ENCODE measurements at regions not wholly inside any gene's neighbourhood (a gene's known extent, or its start where the extent isn't known, plus 50 kb on each side); places are given as distances from the start of the nearest gene placed in this dataset.

GRCh38 chr11:36933481-36933880 lies 335.4 kb upstream of the RAG2 start:
- no peak for DNase-seq (ENCODE audit: low read depth, low spot score)

- no peak for DNase-seq (ENCODE audit: low read depth, low spot score)
Observed at GRCh38 chr11:36931139-36931538, 333.1 kb upstream of the RAG2 start.

- DNase-seq (ENCODE audit: low read depth, low spot score), result no peak
Observed at GRCh38 chr11:36930256-36930655, 332.2 kb upstream of the RAG2 start.

GRCh38 chr11:36929401-36929800 lies 331.4 kb upstream of the RAG2 start:
- no peak for DNase-seq (ENCODE audit: low read depth, low spot score)

- no peak for DNase-seq (ENCODE audit: low read depth, low spot score)
Observed at GRCh38 chr11:36928621-36929020, 330.6 kb upstream of the RAG2 start.

GRCh38 chr11:36899800-36900199 lies 301.8 kb upstream of the RAG2 start:
- DNase-seq (ENCODE audit: low read depth, low spot score), result no peak

- no peak for DNase-seq (ENCODE audit: low read depth, low spot score)
Observed at GRCh38 chr11:36890841-36891240, 292.8 kb upstream of the RAG2 start.

- no peak for DNase-seq (ENCODE audit: low read depth, low spot score)
Observed at GRCh38 chr11:36890121-36890679, 292.2 kb upstream of the RAG2 start.

- DNase-seq (ENCODE audit: low read depth, low spot score), result no peak
Observed at GRCh38 chr11:36885154-36885553, 287.1 kb upstream of the RAG2 start.

GRCh38 chr11:36878737-36879136 lies 280.7 kb upstream of the RAG2 start:
- DNase-seq (ENCODE audit: low read depth, low spot score), result no peak

DNA sequence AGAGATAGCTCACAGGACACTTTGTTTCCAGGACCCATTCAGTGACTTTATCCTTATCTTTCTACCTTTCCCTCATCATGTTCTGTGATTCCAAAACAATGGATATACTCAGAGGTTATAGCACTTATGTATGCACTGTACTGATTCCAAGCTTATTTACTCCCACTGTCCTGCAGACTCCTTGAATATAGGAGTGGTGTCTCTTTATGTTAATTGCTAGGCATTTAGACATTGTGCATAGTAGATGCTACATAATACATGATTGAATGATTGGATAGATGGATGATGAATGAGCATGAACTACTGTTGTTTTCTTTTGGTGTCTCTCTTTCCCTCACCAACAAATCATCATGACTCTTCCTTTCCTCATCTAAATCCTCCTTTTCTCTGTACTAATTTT lies 279.1 kb upstream of the RAG2 start:
- DNase-seq (ENCODE audit: low read depth, low spot score), result no peak

- no peak for DNase-seq (ENCODE audit: low read depth, low spot score)
Observed at GRCh38 chr11:36876266-36876665, 278.2 kb upstream of the RAG2 start.

DNA sequence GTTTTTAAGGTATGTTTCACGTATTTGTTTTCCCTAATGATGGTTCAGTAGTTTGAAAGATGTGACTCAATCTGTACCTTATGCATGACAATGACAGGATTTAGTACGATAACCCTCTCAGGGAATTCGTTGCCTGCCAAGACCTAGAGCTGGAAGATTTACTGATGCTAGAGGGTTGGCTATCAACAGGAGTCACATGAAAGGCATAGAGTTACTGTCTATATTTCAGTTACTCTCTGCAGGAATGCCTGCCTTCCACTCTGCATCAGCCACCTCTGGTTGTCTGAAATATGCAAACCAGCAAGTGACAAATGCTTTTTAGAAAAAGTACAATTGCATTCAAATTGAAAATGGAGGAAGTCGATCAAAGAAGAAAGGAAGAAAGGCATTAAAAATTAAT lies 276.3 kb upstream of the RAG2 start:
- DNase-seq (ENCODE audit: low read depth, low spot score), result no peak

DNA sequence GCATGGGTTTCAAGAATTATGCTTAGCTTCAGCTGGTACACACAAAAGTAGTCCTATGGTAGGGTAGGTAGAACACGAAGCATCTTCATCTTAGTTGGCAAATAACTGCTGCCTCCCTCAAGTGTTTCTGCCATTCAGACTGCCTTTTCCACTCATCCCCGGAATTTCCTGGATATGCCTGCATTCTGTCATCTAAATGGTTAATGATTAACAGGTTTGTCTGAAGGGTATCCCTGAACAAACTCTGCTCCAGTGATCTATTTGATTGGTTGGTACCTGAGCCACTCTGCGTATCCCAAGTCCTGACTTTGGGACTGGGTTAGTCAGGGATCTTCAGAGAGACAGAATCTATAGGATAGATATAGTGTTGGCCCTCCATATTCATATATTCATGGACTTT lies 272.3 kb upstream of the RAG2 start:
- DNase-seq (ENCODE audit: low read depth, low spot score), result no peak

- DNase-seq (ENCODE audit: low read depth, low spot score), result no peak
Observed at GRCh38 chr11:36868380-36868779, 270.3 kb upstream of the RAG2 start.

GRCh38 chr11:36865846-36866245 lies 267.8 kb upstream of the RAG2 start:
- DNase-seq (ENCODE audit: low read depth, low spot score), result no peak

DNA sequence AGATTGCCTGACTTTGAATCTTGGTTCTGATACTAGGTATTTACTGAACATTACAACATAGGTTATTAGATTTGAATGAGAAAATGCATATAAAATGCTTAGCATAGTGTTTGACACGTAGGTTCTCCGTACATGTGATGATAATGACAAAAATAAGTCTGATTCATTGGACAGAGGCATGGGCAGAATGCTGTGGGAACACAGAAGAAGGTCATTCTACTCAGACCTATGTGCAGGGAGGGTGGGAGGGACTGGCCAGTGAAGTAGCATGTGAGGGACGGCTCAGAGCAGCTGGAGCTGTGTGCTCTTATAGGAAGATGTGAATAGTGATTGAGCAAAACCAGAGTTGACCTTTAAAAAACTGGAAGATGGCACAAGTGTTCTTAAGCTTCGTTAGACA lies 256.8 kb upstream of the RAG2 start:
- DNase-seq (ENCODE audit: low read depth, low spot score), result no peak

- no peak for DNase-seq (ENCODE audit: low read depth, low spot score)
Observed at GRCh38 chr11:36848660-36849059, 250.6 kb upstream of the RAG2 start.

DNA sequence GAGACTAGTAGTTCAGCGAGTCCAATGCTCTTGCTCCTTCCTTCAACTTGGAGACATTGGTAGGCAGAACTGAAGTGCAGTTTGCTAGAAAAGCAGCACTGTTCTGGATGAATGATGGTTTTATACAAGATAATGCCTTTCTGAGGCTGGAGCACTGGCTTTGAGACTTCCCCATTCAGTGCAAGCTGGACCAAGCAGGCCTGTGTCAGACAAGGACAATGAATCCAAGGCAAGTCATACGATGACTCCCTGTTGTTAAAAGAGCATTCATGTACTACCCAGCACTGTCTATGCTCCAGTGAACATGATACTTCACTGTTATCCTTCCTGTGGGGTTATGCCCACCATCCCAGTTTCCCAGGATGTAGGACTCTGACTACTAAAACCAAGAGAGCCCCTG lies 242.3 kb upstream of the RAG2 start:
- DNase-seq (ENCODE audit: low read depth, low spot score), result no peak

DNA sequence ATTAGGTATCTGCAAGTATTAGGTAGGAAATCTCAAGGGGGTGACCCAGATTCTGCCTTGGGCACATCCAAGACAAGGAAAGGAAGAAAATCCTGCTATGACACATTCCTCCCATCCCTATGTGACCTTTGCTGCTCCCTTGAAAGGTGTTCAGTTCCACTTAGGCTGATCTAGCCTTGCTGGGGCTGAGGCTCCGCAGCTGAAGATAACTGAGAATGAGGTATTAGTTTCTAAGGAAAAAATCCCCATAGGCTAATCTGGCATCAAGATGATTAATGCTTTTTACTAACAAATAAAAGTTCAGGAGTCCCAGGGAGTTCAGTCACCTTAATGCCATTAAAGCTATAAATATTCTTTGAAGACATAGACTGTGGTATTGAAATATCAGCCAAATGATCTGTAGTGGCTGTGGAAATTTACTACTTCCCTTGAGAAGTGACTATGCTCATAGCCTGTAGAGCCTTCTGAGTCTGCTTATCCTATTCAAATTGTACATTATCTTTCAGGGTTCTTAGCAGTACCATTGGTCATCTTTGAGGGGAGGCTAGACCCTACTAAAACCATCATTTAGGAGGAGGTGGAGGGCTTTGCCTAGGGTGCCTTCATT lies 239.9 kb upstream of the RAG2 start:
- DNase-seq (ENCODE audit: low read depth, low spot score), result no peak

DNA sequence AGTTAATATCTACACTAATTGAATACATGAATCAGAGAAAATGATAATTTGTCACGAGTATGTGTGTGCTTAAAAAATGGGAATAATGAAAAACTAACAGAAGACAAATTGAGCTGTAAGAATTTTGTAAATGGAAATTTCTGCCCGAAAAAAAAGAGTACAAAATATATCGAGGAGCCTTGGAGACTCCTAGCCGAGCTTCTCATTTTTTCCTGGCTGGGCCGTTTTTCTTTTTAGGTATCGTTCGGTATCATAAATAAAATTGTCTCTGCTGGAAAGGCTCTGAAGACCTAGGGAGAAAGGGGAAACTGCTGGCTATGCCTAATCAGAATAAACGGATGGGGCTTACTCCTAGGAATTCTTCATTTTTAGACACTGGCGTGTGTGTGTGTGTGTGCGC lies 227.2 kb upstream of the RAG2 start:
- DNase-seq (ENCODE audit: low read depth, low spot score), result no peak

DNA sequence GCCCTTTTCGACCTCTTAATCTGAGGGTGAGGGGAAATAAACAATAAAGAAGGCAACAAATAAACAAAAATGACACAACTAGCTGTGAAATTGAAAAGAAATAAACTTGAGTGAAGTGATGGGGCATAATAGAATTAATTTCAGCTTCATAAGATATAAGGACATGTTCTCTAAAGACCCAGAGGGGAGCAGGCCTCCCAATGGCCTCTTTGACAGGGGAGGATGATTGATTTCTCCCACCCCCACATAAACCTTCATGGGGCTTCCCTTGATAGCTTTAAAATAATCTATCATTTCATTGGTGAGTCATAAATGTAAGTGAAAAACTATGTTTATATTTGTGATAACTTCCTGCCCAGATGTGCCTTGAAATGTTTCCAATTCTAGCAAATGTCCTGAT lies 226.3 kb upstream of the RAG2 start:
- DNase-seq (ENCODE audit: low read depth, low spot score), result no peak

- DNase-seq (ENCODE audit: low read depth, low spot score), result no peak
Observed at GRCh38 chr11:36822829-36823228, 224.8 kb upstream of the RAG2 start.

GRCh38 chr11:36818410-36818809 lies 220.4 kb upstream of the RAG2 start:
- DNase-seq (ENCODE audit: low read depth, low spot score), result no peak

Data from smooth muscle cell of the brain vasculature (primary cell).